AG04450 (cell line): ENCODE measurements at regions not wholly inside any gene's neighbourhood (a gene's known extent, or its start where the extent isn't known, plus 50 kb on each side); places are given as distances from the start of the nearest gene placed in this dataset.

Source experiments
- CTCF ChIA-PET: fragments of 300-600, 350-600 bp; formaldehyde crosslinking; extraction: SDS; loops from one replicate; lab custom pipeline; 2022; ENCODE audit warnings: antibody characterized with exemption, inconsistent platforms; lab: Charles Lee
- POLR2A ChIA-PET: fragments of 350-600 bp; formaldehyde crosslinking; extraction: SDS; loops from one replicate; lab custom pipeline; 2021; ENCODE audit warnings: antibody characterized with exemption, inconsistent platforms; lab: Yijun Ruan, JAX
- DNase-seq: peaks from one replicate; pipeline ENCODE4 v3.0.0-alpha.2; 2011; ENCODE audit warnings: low read depth, low spot score
- H3K27ac ChIP-seq: one replicate; pipeline ENCODE4 v1.5.1; 2012; ENCODE audit warnings: low read depth, low read length, control low read depth
- H3K27me3 ChIP-seq: one replicate; pipeline ENCODE4 v1.6.0; 2012; ENCODE audit warnings: low read length; ENCODE audit not compliant: control insufficient read depth, insufficient read depth
- H3K4me3 ChIP-seq: 2 replicates; pipeline ENCODE4 v1.5.1; 2011; ENCODE audit warnings: mild to moderate bottlenecking, low read depth, low read length, control low read depth
- H3K9me3 ChIP-seq: 2 replicates; pipeline ENCODE4 v1.5.1; 2012; ENCODE audit warnings: low read length; ENCODE audit not compliant: control insufficient read depth, insufficient read depth
- TF ChIP-seq, protein P1 (sequence below): IDR thresholded peaks from 2 replicates; pipeline ENCODE4 v1.5.1; 2011; ENCODE audit warnings: low read depth, low read length, control low read depth, inconsistent platforms

GRCh38 chr17:5747276-5747675, 163.0 kb upstream of the NLRP1 start:
- H3K27ac ChIP-seq: no peak overlapping the region
- POLR2A ChIA-PET: no interaction called here
- TF ChIP-seq, protein P1, sequence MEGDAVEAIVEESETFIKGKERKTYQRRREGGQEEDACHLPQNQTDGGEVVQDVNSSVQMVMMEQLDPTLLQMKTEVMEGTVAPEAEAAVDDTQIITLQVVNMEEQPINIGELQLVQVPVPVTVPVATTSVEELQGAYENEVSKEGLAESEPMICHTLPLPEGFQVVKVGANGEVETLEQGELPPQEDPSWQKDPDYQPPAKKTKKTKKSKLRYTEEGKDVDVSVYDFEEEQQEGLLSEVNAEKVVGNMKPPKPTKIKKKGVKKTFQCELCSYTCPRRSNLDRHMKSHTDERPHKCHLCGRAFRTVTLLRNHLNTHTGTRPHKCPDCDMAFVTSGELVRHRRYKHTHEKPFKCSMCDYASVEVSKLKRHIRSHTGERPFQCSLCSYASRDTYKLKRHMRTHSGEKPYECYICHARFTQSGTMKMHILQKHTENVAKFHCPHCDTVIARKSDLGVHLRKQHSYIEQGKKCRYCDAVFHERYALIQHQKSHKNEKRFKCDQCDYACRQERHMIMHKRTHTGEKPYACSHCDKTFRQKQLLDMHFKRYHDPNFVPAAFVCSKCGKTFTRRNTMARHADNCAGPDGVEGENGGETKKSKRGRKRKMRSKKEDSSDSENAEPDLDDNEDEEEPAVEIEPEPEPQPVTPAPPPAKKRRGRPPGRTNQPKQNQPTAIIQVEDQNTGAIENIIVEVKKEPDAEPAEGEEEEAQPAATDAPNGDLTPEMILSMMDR: 0 out of 2 replicates have a peak, but pooled peaks have one; percentile 10
- no peaks in the 10 kb centered on the region for H3K9me3 ChIP-seq
- CTCF ChIA-PET: interaction anchor here (1.4 kb wide), 1 partner anchor 9 kb away, joined by 3 read pairs; no protein-coding TSS in a partner anchor
- H3K4me3 ChIP-seq: no peak overlapping the region
- H3K27me3 ChIP-seq: peaks cover 4% of the 10 kb centered on the region
- DNase-seq: no peak

DNA sequence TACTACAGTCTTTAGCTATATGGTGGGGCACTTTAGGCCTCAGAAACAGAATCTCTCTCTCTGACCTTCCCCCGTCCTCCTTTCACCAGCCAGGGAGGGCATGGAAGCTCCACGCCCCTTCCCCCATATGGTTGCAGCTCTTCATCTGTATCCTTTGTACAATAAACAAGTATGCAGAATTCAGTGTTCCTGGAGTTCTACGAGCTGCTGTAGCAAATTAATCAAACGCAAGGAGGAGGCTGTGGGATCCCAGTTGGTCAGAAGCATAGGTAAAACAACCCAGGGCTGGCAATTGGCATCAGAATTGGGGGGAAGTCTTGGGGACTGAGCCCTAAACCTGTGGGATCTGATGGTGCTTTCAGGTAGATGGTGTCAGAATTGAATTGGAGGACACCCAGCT, 163.7 kb upstream of the NLRP1 start:
- DNase-seq: no peak
- Histone ChIP-seq H3K27me3 (peaks cover 4% of the 10 kb centered on the region), H3K9me3 (no peaks in the 10 kb centered on the region), H3K4me3 (no peak overlapping the region), H3K27ac (no peak overlapping the region)
- TF ChIP-seq, protein P1: no peak
- ChIA-PET CTCF (interaction anchor here (1.4 kb wide), 1 partner anchor 8 kb away, joined by 3 read pairs; no protein-coding TSS in a partner anchor), POLR2A (no interaction called here)

GRCh38 chr17:5753421-5753820, 169.1 kb upstream of the NLRP1 start:
- Histone ChIP-seq H3K27me3 (peaks cover 4% of the 10 kb centered on the region), H3K4me3 (no peak overlapping the region), H3K27ac (no peak overlapping the region), H3K9me3 (peaks cover 5% of the 10 kb centered on the region; the same call in 1 of the 2 replicates)
- CTCF ChIA-PET: no interaction called here
- POLR2A ChIA-PET: no interaction called here
- no peak for DNase-seq
- TF ChIP-seq, protein P1: no peak

GRCh38 chr17:5757314-5757907, 173.1 kb upstream of the NLRP1 start:
- peaks cover 4% of the 10 kb centered on the region for H3K27me3 ChIP-seq
- CTCF ChIA-PET: no interaction called here
- POLR2A ChIA-PET: no interaction called here
- H3K4me3 ChIP-seq: no peak overlapping the region
- peaks cover 10% of the 10 kb centered on the region for H3K9me3 ChIP-seq
- TF ChIP-seq, protein P1: no peak
- H3K27ac ChIP-seq: no peak overlapping the region
- no peak for DNase-seq

- Histone ChIP-seq H3K27me3 (peaks cover 14% of the 10 kb centered on the region), H3K4me3 (no peak overlapping the region), H3K9me3 (peaks cover 10% of the 10 kb centered on the region), H3K27ac (no peak overlapping the region)
- TF ChIP-seq, protein P1: no peak
- no peak for DNase-seq
- CTCF ChIA-PET: interaction anchor here (0.6 kb wide), 1 partner anchor 16 kb away, joined by 3 read pairs; no protein-coding TSS in a partner anchor
- POLR2A ChIA-PET: interaction anchor here (0.6 kb wide), 1 partner anchor 14 kb away, joined by 6 read pairs; no protein-coding TSS in a partner anchor
Measured at GRCh38 chr17:5758651-5759050, 174.3 kb upstream of the NLRP1 start.
